ENCODE measurements at regions not wholly inside any gene's neighbourhood (a gene's known extent, or its start where the extent isn't known, plus 50 kb on each side); places are given as distances from the start of the nearest gene placed in this dataset.

DNA sequence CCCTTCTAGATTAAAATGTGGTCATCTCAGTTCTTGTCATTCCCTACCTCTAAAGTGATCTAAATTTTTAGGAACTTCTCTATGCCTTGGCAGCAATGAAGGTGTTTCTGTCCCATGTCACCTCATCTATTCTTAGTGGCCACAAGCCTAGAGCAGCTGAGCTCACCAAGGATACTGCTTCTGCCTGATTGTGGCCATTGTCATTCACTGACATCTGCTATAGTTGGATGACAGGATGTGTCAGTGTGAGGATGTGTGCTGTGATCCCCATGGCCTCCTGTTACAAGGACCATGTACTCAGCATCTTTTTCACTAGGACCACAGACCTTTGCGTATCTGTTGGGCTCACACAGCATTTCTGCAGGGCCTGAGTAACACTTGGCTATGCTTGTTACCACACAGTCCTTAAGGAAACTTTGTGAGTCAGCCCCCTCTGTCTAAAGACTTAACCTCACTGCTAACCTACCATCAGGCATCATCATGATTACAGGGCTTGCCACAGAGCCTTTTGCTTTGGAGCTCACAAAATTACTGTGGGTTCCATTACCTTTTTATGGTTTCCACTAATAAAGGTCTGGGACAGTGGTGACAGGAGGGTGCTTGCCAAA, 421.0 kb downstream of the ADAM29 start:
- no peaks in the 10 kb centered on the region for H3K27me3 ChIP-seq
- TF ChIP-seq, protein P1, sequence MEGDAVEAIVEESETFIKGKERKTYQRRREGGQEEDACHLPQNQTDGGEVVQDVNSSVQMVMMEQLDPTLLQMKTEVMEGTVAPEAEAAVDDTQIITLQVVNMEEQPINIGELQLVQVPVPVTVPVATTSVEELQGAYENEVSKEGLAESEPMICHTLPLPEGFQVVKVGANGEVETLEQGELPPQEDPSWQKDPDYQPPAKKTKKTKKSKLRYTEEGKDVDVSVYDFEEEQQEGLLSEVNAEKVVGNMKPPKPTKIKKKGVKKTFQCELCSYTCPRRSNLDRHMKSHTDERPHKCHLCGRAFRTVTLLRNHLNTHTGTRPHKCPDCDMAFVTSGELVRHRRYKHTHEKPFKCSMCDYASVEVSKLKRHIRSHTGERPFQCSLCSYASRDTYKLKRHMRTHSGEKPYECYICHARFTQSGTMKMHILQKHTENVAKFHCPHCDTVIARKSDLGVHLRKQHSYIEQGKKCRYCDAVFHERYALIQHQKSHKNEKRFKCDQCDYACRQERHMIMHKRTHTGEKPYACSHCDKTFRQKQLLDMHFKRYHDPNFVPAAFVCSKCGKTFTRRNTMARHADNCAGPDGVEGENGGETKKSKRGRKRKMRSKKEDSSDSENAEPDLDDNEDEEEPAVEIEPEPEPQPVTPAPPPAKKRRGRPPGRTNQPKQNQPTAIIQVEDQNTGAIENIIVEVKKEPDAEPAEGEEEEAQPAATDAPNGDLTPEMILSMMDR (IDR thresholded peaks at IDR 0.05) = no peak
- TF ChIP-seq POLR2A (IDR thresholded peaks at IDR 0.05) = no peak
- intact Hi-C loops (cut with DNase I; ENCODE audit: low total_unique reads) = no loop called here
- no peaks in the 10 kb centered on the region for H3K9me3 ChIP-seq
- H3K4me1 ChIP-seq = no peaks in the 10 kb centered on the region
- 75 to 88% methylated on average over 1 of the region's 1 CpG for WGBS, 2 donors
- DNase-seq = no peak
- H3K36me3 ChIP-seq (ENCODE audit: low read depth, missing control alignments) = no peaks in the 10 kb centered on the region
- no peak overlapping the region for H3K27ac ChIP-seq
- no peak overlapping the region for H3K4me3 ChIP-seq

DNA sequence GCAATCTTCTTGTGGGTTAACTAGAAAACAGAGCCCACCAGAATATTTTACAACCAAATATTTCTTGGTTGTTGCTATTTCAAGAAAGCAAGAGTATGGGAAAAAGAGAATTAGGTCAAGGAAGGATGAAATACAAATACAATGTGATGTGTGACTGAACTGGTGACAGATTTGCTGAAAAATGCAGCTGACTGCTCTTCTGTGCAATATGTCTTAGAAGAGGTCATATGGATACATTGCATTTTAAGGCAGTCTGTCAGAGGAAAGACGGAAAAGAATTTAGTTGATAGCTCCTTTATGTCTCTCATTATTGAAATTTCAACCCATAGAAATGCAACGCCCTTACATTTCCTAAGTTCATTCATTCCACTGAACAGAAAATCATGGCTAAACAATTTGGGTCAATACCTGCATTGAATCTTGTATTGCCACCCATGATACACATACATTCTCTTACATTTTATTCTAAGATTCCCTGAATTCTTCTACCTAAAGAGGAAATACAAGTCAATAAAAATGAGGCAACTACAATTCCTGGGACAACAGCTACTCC, 423.1 kb downstream of the ADAM29 start:
- no peaks in the 10 kb centered on the region for H3K4me1 ChIP-seq
- H3K27ac ChIP-seq = no peak overlapping the region
- no peak for DNase-seq
- H3K27me3 ChIP-seq = no peaks in the 10 kb centered on the region
- H3K9me3 ChIP-seq = no peaks in the 10 kb centered on the region
- 80 to 87% methylated on average over 2 of the region's 2 CpGs for WGBS, 2 donors
- H3K4me3 ChIP-seq = no peak overlapping the region
- intact Hi-C loops (cut with DNase I; ENCODE audit: low total_unique reads) = no loop called here
- TF ChIP-seq, protein P1 (IDR thresholded peaks at IDR 0.05) = no peak
- no peak for TF ChIP-seq POLR2A (IDR thresholded peaks at IDR 0.05)
- H3K36me3 ChIP-seq (ENCODE audit: low read depth, missing control alignments) = no peaks in the 10 kb centered on the region

DNA sequence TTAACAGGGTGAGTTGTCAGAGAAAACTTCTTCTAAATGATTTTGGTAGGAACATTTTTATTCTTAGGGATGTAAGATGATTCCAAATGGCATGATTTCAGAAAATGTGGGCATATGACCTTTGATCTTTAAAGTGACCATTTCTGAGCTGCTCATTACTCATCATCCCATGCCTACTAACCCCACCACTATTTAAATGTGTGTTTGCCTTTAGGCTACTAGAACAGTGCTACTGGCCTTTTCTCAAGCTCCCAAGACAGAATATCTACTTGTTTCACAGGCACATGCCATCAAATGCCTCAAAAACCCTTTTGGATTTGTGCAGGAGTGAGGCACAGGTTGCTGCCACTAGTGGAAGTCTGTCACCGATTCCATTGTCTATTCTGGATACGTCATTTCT, 428.2 kb downstream of the ADAM29 start:
- TF ChIP-seq, protein P1 (IDR thresholded peaks at IDR 0.05) = no peak
- TF ChIP-seq POLR2A (IDR thresholded peaks at IDR 0.05) = no peak
- Histone ChIP-seq H3K4me3 (no peak overlapping the region), H3K9me3 (no peaks in the 10 kb centered on the region), H3K36me3 (ENCODE audit: low read depth, missing control alignments) (no peaks in the 10 kb centered on the region), H3K4me1 (no peaks in the 10 kb centered on the region), H3K27me3 (no peaks in the 10 kb centered on the region), H3K27ac (no peak overlapping the region)
- no peak for DNase-seq
- intact Hi-C loops (cut with DNase I; ENCODE audit: low total_unique reads) = no loop called here
- 91 to 93% methylated on average over 2 of the region's 2 CpGs for WGBS, 2 donors

DNA sequence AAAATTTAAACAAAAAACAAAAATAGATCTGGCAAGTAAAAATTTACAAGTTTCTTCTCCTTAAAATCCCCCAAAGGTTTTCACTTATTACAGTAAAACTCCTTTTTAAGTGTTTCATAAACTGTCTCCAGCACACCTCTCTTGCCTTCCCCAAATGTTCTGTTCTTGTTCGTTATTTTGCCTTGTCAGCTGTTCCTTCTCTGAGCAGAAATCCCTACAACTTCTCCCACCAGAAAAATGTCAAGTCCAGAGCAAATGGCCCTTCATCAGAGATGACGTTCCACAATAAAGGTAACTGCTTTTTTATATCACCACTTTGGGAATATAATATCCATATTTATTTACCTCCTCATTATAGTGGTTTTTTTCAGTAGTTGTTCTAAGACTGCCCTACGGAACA, 432.1 kb downstream of the ADAM29 start:
- no peaks in the 10 kb centered on the region for H3K4me1 ChIP-seq
- no peak overlapping the region for H3K27ac ChIP-seq
- H3K36me3 ChIP-seq (ENCODE audit: low read depth, missing control alignments) = no peaks in the 10 kb centered on the region
- intact Hi-C loops (cut with DNase I; ENCODE audit: low total_unique reads) = no loop called here
- no peak overlapping the region for H3K4me3 ChIP-seq
- 71 to 72% methylated on average over 3 of the region's 3 CpGs for WGBS, 2 donors
- no peaks in the 10 kb centered on the region for H3K27me3 ChIP-seq
- no peak for DNase-seq
- TF ChIP-seq, protein P1 (IDR thresholded peaks at IDR 0.05) = no peak
- TF ChIP-seq POLR2A (IDR thresholded peaks at IDR 0.05) = no peak
- H3K9me3 ChIP-seq = no peaks in the 10 kb centered on the region

DNA sequence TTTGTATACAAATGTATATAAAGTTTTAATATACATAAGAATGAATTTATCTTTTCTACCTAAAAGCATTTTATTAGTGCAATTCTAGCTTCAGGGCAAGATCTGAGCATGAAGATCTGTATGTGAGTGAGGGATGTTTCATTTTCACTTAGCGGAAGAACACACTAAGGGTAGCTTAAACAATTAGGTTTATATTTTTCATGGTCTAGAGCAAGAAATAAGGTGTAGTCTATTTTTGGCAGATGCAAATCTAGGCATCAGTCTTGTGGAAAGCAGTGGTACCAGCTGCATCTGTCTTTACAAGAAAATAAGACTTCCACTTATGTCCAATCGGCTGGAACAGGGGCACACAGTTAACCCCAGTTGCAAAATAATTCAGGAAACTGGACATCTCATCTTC, 433.3 kb downstream of the ADAM29 start:
- no peak overlapping the region for H3K27ac ChIP-seq
- H3K36me3 ChIP-seq (ENCODE audit: low read depth, missing control alignments) = no peaks in the 10 kb centered on the region
- no peak for DNase-seq
- 88 to 92% methylated on average over 2 of the region's 2 CpGs for WGBS, 2 donors
- H3K4me1 ChIP-seq = no peaks in the 10 kb centered on the region
- no peaks in the 10 kb centered on the region for H3K9me3 ChIP-seq
- intact Hi-C loops (cut with DNase I; ENCODE audit: low total_unique reads) = no loop called here
- no peaks in the 10 kb centered on the region for H3K27me3 ChIP-seq
- TF ChIP-seq POLR2A (IDR thresholded peaks at IDR 0.05) = no peak
- TF ChIP-seq, protein P1 (IDR thresholded peaks at IDR 0.05) = no peak
- no peak overlapping the region for H3K4me3 ChIP-seq

Measured in testis (tissue), 2 donors.